ENCODE measurements at regions not wholly inside any gene's neighbourhood (a gene's known extent, or its start where the extent isn't known, plus 50 kb on each side); places are given as distances from the start of the nearest gene placed in this dataset.

- Histone ChIP-seq H3K9me3 (no peaks in the 10 kb centered on the region), H3K36me3 (no peaks in the 10 kb centered on the region), H3K4me3 (no peak overlapping the region), H3K4me1 (no peaks in the 10 kb centered on the region), H3K27ac (no peak overlapping the region), H3K27me3 (peaks cover 0 to 57% (median 22%) of the 10 kb centered on the region in 7 donors)
- intact Hi-C loops (cut with DNase I): no loop called here
- WGBS, 2 donors: 76 to 81% methylated on average over 5 of the region's 5 CpGs
- DNase-seq: no peak
- ATAC-seq: no peak
- no peak for TF ChIP-seq CTCF (IDR thresholded peaks at IDR 0.05)
These were observed 122.8 kb upstream of the PPP1R26 start for GRCh38 chr9:135356796-135357195.

GRCh38 chr9:135357863-135358551 lies 121.6 kb upstream of the PPP1R26 start:
- Histone ChIP-seq H3K36me3 (no peaks in the 10 kb centered on the region), H3K4me1 (no peaks in the 10 kb centered on the region), H3K4me3 (no peak overlapping the region), H3K27ac (no peak overlapping the region), H3K27me3 (peaks cover 0 to 53% (median 19%) of the 10 kb centered on the region in 7 donors), H3K9me3 (no peaks in the 10 kb centered on the region)
- WGBS, 2 donors: 58 to 59% methylated on average over 24 of the region's 24 CpGs
- no peak for ATAC-seq
- no peak for DNase-seq
- intact Hi-C loops (cut with DNase I): no loop called here
- no peak for TF ChIP-seq CTCF (IDR thresholded peaks at IDR 0.05)

GRCh38 chr9:135358552-135358940 lies 121.0 kb upstream of the PPP1R26 start:
- WGBS, 2 donors: 72 to 80% methylated on average over 13 of the region's 13 CpGs
- intact Hi-C loops (cut with DNase I): no loop called here
- Histone ChIP-seq H3K4me3 (no peak overlapping the region), H3K9me3 (no peaks in the 10 kb centered on the region), H3K36me3 (no peaks in the 10 kb centered on the region), H3K27ac (no peak overlapping the region), H3K27me3 (peaks cover 0 to 52% (median 14%) of the 10 kb centered on the region in 7 donors), H3K4me1 (no peaks in the 10 kb centered on the region)
- no peak for DNase-seq
- no peak for ATAC-seq
- no peak for TF ChIP-seq CTCF (IDR thresholded peaks at IDR 0.05)

- H3K27me3 ChIP-seq: peaks cover 0 to 42% (median 10%) of the 10 kb centered on the region in 7 donors
- whole genome bisulfite sequencing, 2 donors: 79 to 84% methylated on average over 5 of the region's 5 CpGs
- TF ChIP-seq CTCF (IDR thresholded peaks at IDR 0.05): no peak
- H3K27ac ChIP-seq: no peak overlapping the region
- ATAC-seq (no peak), DNase-seq (no peak)
- no peaks in the 10 kb centered on the region for H3K4me1 ChIP-seq
- no peaks in the 10 kb centered on the region for H3K9me3 ChIP-seq
- intact Hi-C loops (cut with DNase I): loop anchor here in 1 of 10 donors (10.0 kb wide), 1 partner anchor 785 kb away; no protein-coding TSS in a partner anchor
- H3K4me3 ChIP-seq: no peak overlapping the region
- no peaks in the 10 kb centered on the region for H3K36me3 ChIP-seq
These were observed 119.8 kb upstream of the PPP1R26 start for GRCh38 chr9:135359764-135360163.

All from heart right ventricle (tissue), 16 donors.